Stimulated activated CD8-positive, alpha-beta memory T cell treated with anti-CD3 and anti-CD28 coated beads, Interleukin-4, amount 100 ng/mL, for 1 hour (primary cell): ENCODE measurements at regions not wholly inside any gene's neighbourhood (a gene's known extent, or its start where the extent isn't known, plus 50 kb on each side); places are given as distances from the start of the nearest gene placed in this dataset.

ENCODE experiments used
- DNase-seq, 2 donors: peaks; one replicate each; pipeline ENCODE4 v3.0.0-alpha.2; 2020; ENCODE audit warnings: low read depth in 2 of 2, low spot score in 1 of 2

- no peak for DNase-seq
Observed at GRCh38 chr13:30004204-30004603, 153.8 kb upstream of the UBL3 start.

- no peak for DNase-seq
Observed at GRCh38 chr13:30002577-30002976, 152.2 kb upstream of the UBL3 start.

GRCh38 chr13:30000370-30000765, 150.0 kb upstream of the UBL3 start:
- no peak for DNase-seq

DNA sequence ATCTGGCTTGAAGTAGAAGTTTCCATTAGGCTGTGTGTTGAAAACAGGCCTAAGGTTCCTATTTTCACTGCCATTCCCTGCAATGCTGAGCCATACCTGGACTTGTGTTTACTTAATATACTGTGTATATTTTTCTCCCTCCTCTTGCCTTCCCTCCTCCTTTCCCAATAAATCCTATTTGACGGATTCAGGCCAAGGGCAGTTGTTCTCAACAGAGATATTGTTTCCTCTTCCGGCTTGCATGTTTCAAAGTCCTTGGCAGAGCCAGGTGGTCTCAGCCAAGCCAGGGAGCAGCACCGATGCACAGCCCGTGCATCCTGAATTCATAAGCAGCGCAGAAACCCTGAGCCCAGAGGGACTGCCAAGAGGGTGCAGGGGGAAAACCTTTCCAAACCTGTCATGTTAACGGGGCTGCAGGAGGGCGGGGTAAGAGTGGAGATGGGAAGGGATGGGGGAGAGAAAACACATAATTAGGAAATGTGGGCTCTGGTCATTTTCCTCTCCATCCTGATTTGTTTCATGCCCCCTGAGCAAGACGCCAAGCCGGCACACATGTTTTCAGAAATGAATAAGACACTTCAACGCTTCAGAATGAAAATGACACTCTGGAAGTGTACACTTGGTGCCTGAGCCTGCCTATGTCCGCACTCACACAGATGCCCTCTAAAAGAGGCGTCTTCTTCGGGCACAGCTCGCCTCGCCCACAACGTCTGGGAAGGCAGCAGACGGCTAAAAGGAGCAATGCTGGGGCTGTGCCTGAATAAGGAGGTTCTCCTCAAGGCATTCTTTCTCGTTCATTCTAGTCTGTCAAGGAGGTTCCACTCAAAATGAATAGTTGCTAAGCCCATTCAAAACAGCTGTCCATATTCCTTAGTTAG, 149.3 kb upstream of the UBL3 start:
- DNase-seq = no peak

DNA sequence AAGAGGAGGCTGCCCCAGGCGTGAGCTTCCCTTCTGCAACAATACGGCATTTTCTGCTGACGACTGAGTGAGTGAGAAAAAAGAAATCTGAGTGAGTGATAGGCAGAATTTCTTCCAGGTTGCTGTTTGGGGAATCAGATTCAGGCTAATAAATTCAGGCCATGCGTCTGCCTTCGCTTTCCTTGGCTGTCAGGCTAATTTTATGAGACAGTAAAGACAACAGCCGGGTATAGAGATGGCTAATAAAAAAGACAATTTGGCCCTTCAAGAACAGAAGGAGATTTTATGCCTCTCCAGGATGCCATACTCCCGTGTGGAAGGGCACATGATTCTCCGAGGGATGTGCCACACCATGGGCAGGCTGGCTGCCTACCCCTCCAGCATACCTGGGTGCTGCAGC, 145.9 kb upstream of the UBL3 start:
- no peak for DNase-seq

- no peak for DNase-seq
Observed at GRCh38 chr13:29994911-29995595, 144.6 kb upstream of the UBL3 start.

DNA sequence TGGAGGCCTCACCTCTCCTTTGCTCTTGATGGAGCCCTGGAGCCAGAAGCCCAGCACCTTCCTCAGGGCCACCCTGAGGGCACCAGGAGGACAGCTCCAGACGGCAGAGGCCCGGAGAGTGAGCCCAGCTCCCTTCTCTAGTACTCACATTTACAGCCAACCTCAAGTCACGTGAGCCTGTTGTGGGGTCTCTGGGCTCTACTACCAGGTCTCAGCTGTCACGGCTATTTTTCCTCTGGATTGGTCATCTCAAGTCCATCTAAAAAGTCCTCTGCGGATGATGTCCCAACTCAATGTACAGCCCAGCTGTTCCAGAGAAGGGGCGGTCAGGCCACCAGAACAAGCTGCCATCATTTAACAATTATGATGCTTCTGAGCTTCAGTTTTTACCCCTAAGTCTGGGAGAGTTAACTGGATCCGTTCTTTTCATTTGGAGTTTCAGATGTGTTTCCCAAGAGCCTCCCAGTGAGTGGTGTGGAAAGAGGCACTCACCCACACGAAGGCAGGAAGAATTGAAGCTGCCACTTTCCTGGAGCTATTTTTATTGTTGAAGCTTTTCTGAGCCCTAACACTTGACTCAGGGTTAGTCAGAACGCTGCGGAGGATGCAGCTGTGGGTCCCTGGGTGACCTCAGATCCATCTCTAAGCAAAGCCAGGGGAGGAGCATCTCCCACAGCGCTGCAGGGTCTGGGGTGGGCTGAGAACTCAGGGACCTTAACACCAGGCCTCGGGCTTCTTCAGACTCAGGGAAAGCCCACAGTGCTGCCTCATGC, 143.5 kb upstream of the UBL3 start:
- DNase-seq = no peak

DNA sequence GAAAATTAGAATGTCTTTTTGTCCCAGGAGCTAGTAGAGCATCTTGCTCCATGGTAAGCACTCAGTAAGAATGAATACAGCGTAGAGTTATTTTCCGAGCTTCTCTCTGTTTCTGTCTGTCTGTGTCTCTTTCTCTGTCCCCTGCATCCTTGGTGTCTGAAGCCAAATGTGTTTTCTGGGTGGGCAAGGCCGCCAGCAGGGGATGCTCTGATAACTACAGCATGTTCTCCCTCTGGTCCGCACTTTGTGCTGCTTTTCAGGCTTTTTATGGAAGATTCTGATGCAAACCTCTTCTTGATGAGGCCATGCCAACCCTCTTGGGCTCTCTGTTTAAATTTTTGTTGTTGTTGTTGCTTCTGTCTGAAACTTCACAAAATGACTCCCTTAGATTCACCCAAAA, 142.8 kb upstream of the UBL3 start:
- DNase-seq = no peak

DNA sequence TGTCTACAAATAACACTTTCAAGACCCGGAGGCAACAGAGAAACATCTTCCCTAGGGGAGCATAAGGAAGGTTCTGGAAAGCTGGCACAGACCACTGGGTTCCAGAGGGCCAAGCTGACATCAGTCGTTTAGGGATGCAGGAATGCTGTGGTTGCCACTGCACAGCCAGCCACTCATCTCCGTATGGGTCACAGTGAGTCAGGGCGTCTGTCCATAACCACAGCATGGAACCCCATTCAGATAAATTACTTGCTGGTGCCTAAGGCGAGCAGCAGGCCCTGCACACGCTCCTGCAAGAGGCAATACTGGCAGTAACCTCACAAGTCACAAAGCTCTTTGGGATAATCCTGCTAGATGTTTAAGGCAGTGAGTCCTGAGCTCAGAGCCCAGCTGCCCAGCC, 140.9 kb upstream of the UBL3 start:
- no peak for DNase-seq

DNA sequence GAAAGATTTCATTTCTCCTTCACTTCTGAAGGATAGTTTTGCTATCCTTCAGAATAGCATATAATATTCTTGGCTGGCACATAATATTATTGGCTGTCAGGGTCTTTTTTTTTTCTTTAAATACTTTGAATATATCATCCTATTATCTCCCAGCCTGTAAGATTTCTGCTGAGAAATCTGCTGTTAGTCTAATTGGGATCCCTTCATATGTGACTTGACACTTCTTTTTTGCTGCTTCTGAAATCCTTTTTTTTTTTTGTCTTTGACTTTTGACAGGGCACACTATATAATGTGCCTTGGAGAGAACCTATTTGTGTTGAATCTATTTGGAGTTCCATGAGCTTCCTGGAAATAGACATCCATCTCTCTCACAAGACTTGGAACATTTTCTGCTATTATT, 136.9 kb upstream of the UBL3 start:
- no peak for DNase-seq

- no peak for DNase-seq
Observed at GRCh38 chr13:29980339-29980738, 129.9 kb upstream of the UBL3 start.

DNA sequence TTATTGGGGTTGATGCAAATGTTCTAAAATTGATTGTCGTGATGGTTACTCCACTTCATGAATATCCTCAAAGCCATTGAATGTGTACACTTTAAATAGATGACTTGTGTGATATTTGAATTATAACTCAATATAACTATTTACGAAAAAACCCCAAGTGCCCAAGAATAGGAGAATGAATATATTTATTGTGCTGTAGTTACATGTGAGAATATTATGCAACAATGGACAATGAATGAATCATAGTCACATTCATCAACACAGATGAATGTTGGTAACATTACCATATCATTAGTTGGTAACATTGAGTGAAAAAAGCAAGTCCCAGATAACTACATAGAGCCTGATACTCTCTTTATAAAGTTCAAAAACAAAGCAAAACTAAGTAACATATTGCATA, 127.8 kb upstream of the UBL3 start:
- no peak for DNase-seq

GRCh38 chr13:29977476-29978120, 127.2 kb upstream of the UBL3 start:
- no peak for DNase-seq

GRCh38 chr13:29976535-29976934, 126.1 kb upstream of the UBL3 start:
- DNase-seq = no peak

GRCh38 chr13:29975283-29975682, 124.9 kb upstream of the UBL3 start:
- no peak for DNase-seq

- DNase-seq = no peak
Observed at GRCh38 chr13:29969286-29969685, 118.9 kb upstream of the UBL3 start.

DNA sequence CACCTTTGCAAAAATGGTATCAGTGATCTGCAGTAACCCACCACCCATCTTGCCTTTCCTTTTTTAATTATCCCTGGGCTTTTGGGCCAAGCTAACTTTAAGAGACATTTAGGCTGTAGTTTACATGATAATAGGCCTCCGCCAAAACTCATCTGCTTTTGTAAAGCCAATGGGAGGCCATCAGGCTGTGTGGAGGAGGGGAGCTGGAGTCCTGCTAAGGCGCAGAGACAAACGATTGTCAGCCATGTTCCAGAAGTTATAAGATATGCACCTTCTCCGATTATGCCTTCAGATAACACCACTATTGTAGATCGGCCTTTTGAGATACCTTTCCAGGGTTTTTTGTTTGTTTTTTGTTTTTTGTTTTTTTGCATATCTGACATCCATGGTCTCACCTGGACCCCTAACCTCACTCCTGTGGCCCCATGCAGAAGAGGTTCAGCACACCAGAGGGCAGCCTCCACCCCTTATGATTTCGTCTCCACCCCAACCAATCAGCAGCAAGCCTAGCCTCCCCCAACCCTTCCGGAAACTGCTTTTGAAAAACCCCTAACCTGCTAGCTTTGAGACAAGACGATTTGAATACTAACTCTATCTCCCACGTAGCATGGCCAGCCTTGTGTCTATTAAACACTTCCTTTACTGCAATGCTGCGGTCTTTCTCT, 113.9 kb upstream of the UBL3 start:
- no peak for DNase-seq

DNA sequence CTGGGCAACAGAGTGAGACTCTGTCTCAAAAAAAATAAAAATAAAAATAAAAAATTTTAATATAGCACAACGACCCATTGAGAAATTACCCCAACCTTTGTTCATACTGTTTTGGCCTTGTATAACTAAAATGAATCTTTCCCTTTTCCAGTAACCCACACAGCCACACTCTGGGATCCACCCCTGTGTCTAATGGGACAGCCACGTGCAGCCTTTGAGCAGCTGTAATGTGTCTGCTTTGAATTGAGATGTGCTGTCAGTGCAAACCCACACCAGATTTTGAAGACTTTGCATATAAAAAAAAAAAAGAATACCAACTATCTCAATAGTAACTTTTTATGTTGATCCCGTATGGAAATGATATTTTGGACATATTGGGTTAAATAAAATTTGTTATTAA, 112.7 kb upstream of the UBL3 start:
- no peak for DNase-seq

DNA sequence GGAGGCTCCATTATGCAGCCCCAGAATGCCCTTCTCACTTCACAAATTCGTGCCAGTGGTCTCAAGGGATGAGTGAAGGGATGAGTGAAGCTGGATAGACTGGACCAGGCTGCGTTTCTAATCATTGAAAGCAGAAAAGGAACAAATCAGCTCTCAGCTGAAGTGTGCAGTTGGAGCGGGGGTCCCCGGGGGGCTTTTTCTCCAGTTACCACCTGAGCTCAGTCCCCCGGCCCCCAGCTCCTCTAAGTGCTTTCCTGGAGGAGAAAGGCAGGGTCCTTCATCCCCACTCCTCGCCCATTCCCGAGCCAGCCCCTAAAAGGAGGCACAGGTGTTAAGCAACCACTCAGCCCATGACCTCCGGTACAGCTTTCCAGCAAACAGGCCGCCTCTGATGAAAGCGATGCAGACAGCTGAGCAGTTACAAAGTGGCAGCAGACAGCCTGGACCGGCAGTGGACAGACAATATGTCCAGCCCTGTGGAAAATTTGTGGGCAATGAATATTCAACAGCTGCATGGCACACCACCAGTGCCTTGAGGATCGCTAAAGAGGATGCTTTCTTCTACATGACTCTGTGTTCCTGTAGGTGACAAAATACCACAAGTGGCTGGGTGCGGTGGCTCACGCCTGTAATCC, 110.7 kb upstream of the UBL3 start:
- no peak for DNase-seq

- no peak for DNase-seq
Observed at GRCh38 chr13:29959603-29960002, 109.2 kb upstream of the UBL3 start.
